ENCODE measurements at regions not wholly inside any gene's neighbourhood (a gene's known extent, or its start where the extent isn't known, plus 50 kb on each side); places are given as distances from the start of the nearest gene placed in this dataset.
A peak's percentile ranks its signal among the peaks of the same experiment; 100 is the strongest.
"Not testable (repeated sequence)": the region's sequence is repeated elsewhere in the genome, so short reads cannot be mapped to it uniquely, and the experiment has no call there.

DNA sequence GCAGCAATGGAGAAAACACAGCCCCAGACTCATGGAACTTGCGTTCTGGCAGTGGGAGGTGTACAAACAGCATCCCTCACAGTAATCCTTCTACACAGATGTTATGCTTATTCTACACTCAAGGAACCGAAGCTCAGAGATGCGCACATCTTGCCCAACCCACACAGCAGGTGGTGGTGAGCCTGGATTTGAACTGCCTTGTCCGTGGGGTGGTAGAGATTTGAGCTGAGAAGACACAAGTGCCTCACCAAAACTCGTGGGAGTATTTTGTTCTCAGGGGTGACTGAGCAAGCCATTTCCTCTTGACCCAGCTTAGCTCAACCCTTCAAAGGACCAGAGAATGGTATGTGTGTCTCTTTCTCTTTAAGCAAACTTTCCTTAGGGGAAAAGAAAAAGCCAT, 121.8 kb downstream of the NPIPB11 start:
- H3K23ac ChIP-seq (ENCODE audit: low read depth, low read length); POLR2A ChIA-PET (ENCODE audit: unreplicated experiment); H3K27me3 ChIP-seq (ENCODE audit: control insufficient read depth, insufficient read depth, low read length); H3K4me3 ChIP-seq (ENCODE audit: insufficient read depth, low read depth, low read length); H3K79me1 ChIP-seq (ENCODE audit: low read depth in 1 of 2, low read length in 2 of 2); H2BK5ac ChIP-seq (ENCODE audit: low read depth, low read length, poor library complexity, severe bottlenecking); H3K4me2 ChIP-seq (ENCODE audit: low read depth, low read length); H3K9me3 ChIP-seq (ENCODE audit: control insufficient read depth, insufficient read depth, low read length); DNase-seq; H3K56ac ChIP-seq (ENCODE audit: extremely low read depth, insufficient read depth, low read length); H3K9ac ChIP-seq (ENCODE audit: low read depth, low read length); CTCF ChIA-PET; ATAC-seq (ENCODE audit: low read depth); dilution Hi-C loops (cut with HindIII; ENCODE audit: low sequenced_read_pairs, unreplicated experiment); H3K27ac ChIP-seq (ENCODE audit: insufficient read depth, low read length); H2BK120ac ChIP-seq (ENCODE audit: low read depth, low read length); in situ Hi-C loops (cut with MboI; ENCODE audit: low sequenced_read_pairs); BruUV-seq (replicated peaks); H3K18ac ChIP-seq (ENCODE audit: low read depth, low read length); H4K20me1 ChIP-seq (ENCODE audit: insufficient read depth, low read length); H2AK9ac ChIP-seq (replicated peaks; ENCODE audit: low read depth, low read length, poor library complexity); H4K5ac ChIP-seq (ENCODE audit: low read depth, low read length); H2AFZ ChIP-seq (replicated peaks; ENCODE audit: low read length, poor library complexity); H3K14ac ChIP-seq (replicated peaks; ENCODE audit: low read depth, low read length); H3K9me1 ChIP-seq (ENCODE audit: insufficient read depth, low read length); intact Hi-C loops (cut with micrococcal nuclease): not testable (repeated sequence)
- Histone ChIP-seq H4K91ac (ENCODE audit: insufficient read depth, low read depth, low read length) (peak overlapping the region; percentile 55), H3K4me1 (ENCODE audit: control insufficient read depth, insufficient read depth, low read length) (peaks cover 14% of the 10 kb centered on the region), H2AK5ac (ENCODE audit: low read depth, low read length) (peak overlapping the region; percentile 64), H3K36me3 (ENCODE audit: control insufficient read depth, insufficient read depth, low read length) (peaks cover 13% of the 10 kb centered on the region; the same call in 1 of the 2 replicates), H2BK15ac (ENCODE audit: low read depth, low read length) (peak overlapping the region; percentile 80; the same call in 1 of the 3 replicates), H3K4ac (ENCODE audit: low read depth, low read length) (peak overlapping the region; percentile 7; the same call in 1 of the 2 replicates), H2BK20ac (ENCODE audit: low read depth, low read length) (peak overlapping the region; percentile 72; the same call in 1 of the 2 replicates), H4K8ac (ENCODE audit: low read depth in 2 of 2, low read length in 2 of 2) (peak overlapping the region in 1 of 2 experiments; percentile 64; a peak in 1 of 4 replicates)
- WGBS, 2 experiments (ENCODE audit: extremely low coverage in 2 of 2, insufficient read length in 1 of 2), result no CpG with 5 or more reads among the region's 5 CpGs

DNA sequence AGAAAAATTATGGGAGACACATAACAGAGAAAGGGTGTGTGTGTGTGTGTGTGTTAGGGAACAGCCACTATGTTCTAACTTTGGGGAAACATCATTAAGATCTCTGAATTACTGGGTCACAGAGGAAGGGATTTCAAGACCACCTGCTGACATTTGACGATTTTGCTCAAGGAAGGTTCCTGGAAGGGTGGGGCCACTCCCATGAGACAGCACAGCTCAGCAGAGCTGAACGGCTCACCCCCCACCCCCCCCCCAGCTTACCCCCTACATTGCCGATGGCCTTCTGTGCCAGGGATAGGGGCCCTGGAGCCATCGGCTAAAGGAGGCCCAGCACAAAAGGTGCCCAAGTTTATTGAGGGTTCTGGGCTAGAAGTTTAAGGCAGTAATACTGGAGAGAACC, 122.4 kb downstream of the NPIPB11 start:
- H3K4me3 ChIP-seq (ENCODE audit: insufficient read depth, low read depth, low read length); POLR2A ChIA-PET (ENCODE audit: unreplicated experiment); H2BK20ac ChIP-seq (ENCODE audit: low read depth, low read length); H3K4ac ChIP-seq (ENCODE audit: low read depth, low read length); H3K9me3 ChIP-seq (ENCODE audit: control insufficient read depth, insufficient read depth, low read length); H3K9me1 ChIP-seq (ENCODE audit: insufficient read depth, low read length); H3K79me1 ChIP-seq (ENCODE audit: low read depth in 1 of 2, low read length in 2 of 2); H4K5ac ChIP-seq (ENCODE audit: low read depth, low read length); H2BK120ac ChIP-seq (ENCODE audit: low read depth, low read length); H2AK5ac ChIP-seq (ENCODE audit: low read depth, low read length); H3K23ac ChIP-seq (ENCODE audit: low read depth, low read length); dilution Hi-C loops (cut with HindIII; ENCODE audit: low sequenced_read_pairs, unreplicated experiment); ATAC-seq (ENCODE audit: low read depth); H3K4me1 ChIP-seq (ENCODE audit: control insufficient read depth, insufficient read depth, low read length); H3K27ac ChIP-seq (ENCODE audit: insufficient read depth, low read length); H4K91ac ChIP-seq (ENCODE audit: insufficient read depth, low read depth, low read length); intact Hi-C loops (cut with micrococcal nuclease); in situ Hi-C loops (cut with MboI; ENCODE audit: low sequenced_read_pairs); CTCF ChIA-PET; DNase-seq; H3K9ac ChIP-seq (ENCODE audit: low read depth, low read length); H2AK9ac ChIP-seq (replicated peaks; ENCODE audit: low read depth, low read length, poor library complexity); H4K20me1 ChIP-seq (ENCODE audit: insufficient read depth, low read length); H3K56ac ChIP-seq (ENCODE audit: extremely low read depth, insufficient read depth, low read length); H3K18ac ChIP-seq (ENCODE audit: low read depth, low read length); H3K14ac ChIP-seq (replicated peaks; ENCODE audit: low read depth, low read length); H2BK5ac ChIP-seq (ENCODE audit: low read depth, low read length, poor library complexity, severe bottlenecking); H3K4me2 ChIP-seq (ENCODE audit: low read depth, low read length); H3K27me3 ChIP-seq (ENCODE audit: control insufficient read depth, insufficient read depth, low read length); BruUV-seq (replicated peaks); H2AFZ ChIP-seq (replicated peaks; ENCODE audit: low read length, poor library complexity): not testable (repeated sequence)
- Histone ChIP-seq H2BK15ac (ENCODE audit: low read depth, low read length) (peak overlapping the region; percentile 80; the same call in 1 of the 3 replicates), H4K8ac (ENCODE audit: low read depth in 2 of 2, low read length in 2 of 2) (peak overlapping the region in 1 of 2 experiments; percentile 64; a peak in 1 of 4 replicates), H3K36me3 (ENCODE audit: control insufficient read depth, insufficient read depth, low read length) (peaks cover 10% of the 10 kb centered on the region; the same call in 1 of the 2 replicates)
- no CpG with 5 or more reads among the region's 4 CpGs for WGBS, 2 experiments (ENCODE audit: extremely low coverage in 2 of 2, insufficient read length in 1 of 2)

Data from IMR-90 (cell line).